Loucy (cell line): ENCODE measurements at regions not wholly inside any gene's neighbourhood (a gene's known extent, or its start where the extent isn't known, plus 50 kb on each side); places are given as distances from the start of the nearest gene placed in this dataset.

Experiments
- H2AFZ ChIP-seq: fragments of 200-600 bp; sonication (generic); 2 replicates; pipeline ENCODE4 v1.6.0; 2016; ENCODE audit warnings: antibody characterized with exemption, mild to moderate bottlenecking, low read length, moderate library complexity
- H3F3A ChIP-seq: fragments of 200-600 bp; 2 replicates; pipeline ENCODE4 v1.6.0; 2016; ENCODE audit warnings: antibody characterized with exemption, low read depth, mild to moderate bottlenecking
- H3K27me3 ChIP-seq: fragments of 200-600 bp; sonication (generic); 2 replicates; pipeline ENCODE4 v1.6.1; 2014; ENCODE audit warnings: low read length, mild to moderate bottlenecking; ENCODE audit not compliant: insufficient read depth, poor library complexity, severe bottlenecking
- H3K36me3 ChIP-seq: fragments of 200-600 bp; sonication (generic); 2 replicates; pipeline ENCODE4 v1.6.1; 2016; ENCODE audit warnings: low read length; ENCODE audit not compliant: insufficient read depth
- H3K4me1 ChIP-seq: fragments of 200-600 bp; sonication (generic); 2 replicates; pipeline ENCODE4 v1.5.1; 2014; ENCODE audit warnings: low read length, mild to moderate bottlenecking; ENCODE audit not compliant: insufficient read depth, poor library complexity, severe bottlenecking
- H3K4me2 ChIP-seq: fragments of 200-600 bp; sonication (generic); 2 replicates; pipeline ENCODE4 v1.6.0; 2014; ENCODE audit warnings: antibody characterized with exemption, low read length, low read depth, mild to moderate bottlenecking; ENCODE audit not compliant: poor library complexity, severe bottlenecking
- H3K4me3 ChIP-seq: fragments of 200-600 bp; sonication (generic); 2 replicates; pipeline ENCODE4 v1.5.1; 2014; ENCODE audit warnings: low read length, mild to moderate bottlenecking, mixed read lengths; ENCODE audit not compliant: poor library complexity, severe bottlenecking
- H3K79me2 ChIP-seq: fragments of 200-600 bp; sonication (generic); 2 replicates; pipeline ENCODE4 v1.6.1; 2014; ENCODE audit warnings: low read length; ENCODE audit not compliant: insufficient read depth
- H3K9ac ChIP-seq: fragments of 200-600 bp; sonication (generic); 2 replicates; pipeline ENCODE4 v1.6.0; 2014; ENCODE audit warnings: mild to moderate bottlenecking, low read depth, low read length, moderate library complexity; ENCODE audit not compliant: poor library complexity, severe bottlenecking
- H3K9me2 ChIP-seq: fragments of 200-600 bp; sonication (generic); replicated peaks from 2 replicates; pipeline ENCODE4 v1.6.1; 2016; ENCODE audit warnings: low read depth, low read length, mixed read lengths
- H3K9me3 ChIP-seq: fragments of 200-600 bp; sonication (generic); 2 replicates; pipeline ENCODE4 v1.6.1; 2014; ENCODE audit warnings: mild to moderate bottlenecking, antibody characterized with exemption, low read length, low read depth; ENCODE audit not compliant: insufficient read depth
- H4K20me1 ChIP-seq: fragments of 200-600 bp; sonication (generic); 2 replicates; pipeline ENCODE4 v1.6.0; 2014; ENCODE audit warnings: antibody characterized with exemption, low read length, mild to moderate bottlenecking; ENCODE audit not compliant: insufficient read depth, poor library complexity, severe bottlenecking
- EZH2phosphoT487 ChIP-seq: fragments of 200-600 bp; IDR thresholded peaks from 2 replicates; pipeline ENCODE4 v1.6.1; 2018; ENCODE audit warnings: antibody characterized with exemption, mild to moderate bottlenecking, moderate library complexity, borderline replicate concordance
- TF ChIP-seq, protein P1 (sequence below): fragments of 200-600 bp; sonication (generic); conservative IDR thresholded peaks from 2 replicates; pipeline ENCODE4 v1.5.1; 2014; ENCODE audit warnings: mild to moderate bottlenecking, antibody characterized with exemption, low read length

DNA sequence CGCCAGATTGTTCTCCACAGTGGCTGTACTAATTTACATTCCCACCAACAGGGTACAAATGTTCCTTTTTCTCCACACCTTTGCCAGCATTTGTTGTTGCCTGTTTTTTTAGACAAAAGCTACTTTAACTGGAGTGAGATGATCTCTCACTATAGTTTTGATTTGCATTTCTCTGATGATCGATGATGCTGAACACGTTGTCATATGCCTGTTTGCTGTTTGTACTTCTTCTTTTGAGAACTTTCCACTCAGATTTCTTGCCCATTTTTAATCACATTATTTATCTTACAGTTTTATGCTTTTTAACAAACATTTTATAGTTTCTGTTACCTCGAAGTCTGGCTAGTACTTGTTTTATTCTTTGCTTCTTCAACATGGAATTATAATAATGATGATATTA lies 643.7 kb upstream of the ALCAM start:
- no peaks in the 10 kb centered on the region for H3K9me3 ChIP-seq
- H3K36me3 ChIP-seq: no peaks in the 10 kb centered on the region
- no peak overlapping the region for H3K4me2 ChIP-seq
- H3K4me3 ChIP-seq: no peak overlapping the region
- no peaks in the 10 kb centered on the region for H3K4me1 ChIP-seq
- H2AFZ ChIP-seq: no peak overlapping the region
- H3K79me2 ChIP-seq: no peaks in the 10 kb centered on the region
- no peak overlapping the region for H3K9ac ChIP-seq
- H3F3A ChIP-seq: no peaks in the 10 kb centered on the region
- H3K27me3 ChIP-seq: no peaks in the 10 kb centered on the region
- H3K9me2 ChIP-seq: no peaks in the 10 kb centered on the region
- no peaks in the 10 kb centered on the region for H4K20me1 ChIP-seq
- TF ChIP-seq EZH2phosphoT487: no peak
- TF ChIP-seq, protein P1, sequence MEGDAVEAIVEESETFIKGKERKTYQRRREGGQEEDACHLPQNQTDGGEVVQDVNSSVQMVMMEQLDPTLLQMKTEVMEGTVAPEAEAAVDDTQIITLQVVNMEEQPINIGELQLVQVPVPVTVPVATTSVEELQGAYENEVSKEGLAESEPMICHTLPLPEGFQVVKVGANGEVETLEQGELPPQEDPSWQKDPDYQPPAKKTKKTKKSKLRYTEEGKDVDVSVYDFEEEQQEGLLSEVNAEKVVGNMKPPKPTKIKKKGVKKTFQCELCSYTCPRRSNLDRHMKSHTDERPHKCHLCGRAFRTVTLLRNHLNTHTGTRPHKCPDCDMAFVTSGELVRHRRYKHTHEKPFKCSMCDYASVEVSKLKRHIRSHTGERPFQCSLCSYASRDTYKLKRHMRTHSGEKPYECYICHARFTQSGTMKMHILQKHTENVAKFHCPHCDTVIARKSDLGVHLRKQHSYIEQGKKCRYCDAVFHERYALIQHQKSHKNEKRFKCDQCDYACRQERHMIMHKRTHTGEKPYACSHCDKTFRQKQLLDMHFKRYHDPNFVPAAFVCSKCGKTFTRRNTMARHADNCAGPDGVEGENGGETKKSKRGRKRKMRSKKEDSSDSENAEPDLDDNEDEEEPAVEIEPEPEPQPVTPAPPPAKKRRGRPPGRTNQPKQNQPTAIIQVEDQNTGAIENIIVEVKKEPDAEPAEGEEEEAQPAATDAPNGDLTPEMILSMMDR: no peak

- Histone ChIP-seq H3K9me3 (no peaks in the 10 kb centered on the region), H3F3A (no peaks in the 10 kb centered on the region), H3K79me2 (no peaks in the 10 kb centered on the region), H3K9me2 (no peaks in the 10 kb centered on the region), H3K4me3 (no peak overlapping the region), H3K4me1 (no peaks in the 10 kb centered on the region), H3K9ac (no peak overlapping the region), H2AFZ (no peak overlapping the region), H3K36me3 (no peaks in the 10 kb centered on the region), H4K20me1 (no peaks in the 10 kb centered on the region), H3K27me3 (no peaks in the 10 kb centered on the region), H3K4me2 (no peak overlapping the region)
- TF ChIP-seq, protein P1: no peak
- TF ChIP-seq EZH2phosphoT487: no peak
Observed at GRCh38 chr3:104731074-104731473, 635.6 kb upstream of the ALCAM start.

- TF ChIP-seq, protein P1: no peak
- no peak for TF ChIP-seq EZH2phosphoT487
- no peaks in the 10 kb centered on the region for H3K36me3 ChIP-seq
- no peaks in the 10 kb centered on the region for H3K9me3 ChIP-seq
- H3K4me1 ChIP-seq: no peaks in the 10 kb centered on the region
- no peak overlapping the region for H3K9ac ChIP-seq
- H3K79me2 ChIP-seq: no peaks in the 10 kb centered on the region
- H2AFZ ChIP-seq: no peak overlapping the region
- H3K4me3 ChIP-seq: no peak overlapping the region
- no peak overlapping the region for H3K4me2 ChIP-seq
- no peaks in the 10 kb centered on the region for H3K9me2 ChIP-seq
- no peaks in the 10 kb centered on the region for H3K27me3 ChIP-seq
- H4K20me1 ChIP-seq: no peaks in the 10 kb centered on the region
- H3F3A ChIP-seq: no peaks in the 10 kb centered on the region
Observed at GRCh38 chr3:104734627-104735026, 632.1 kb upstream of the ALCAM start.
